ENCODE measurements at regions not wholly inside any gene's neighbourhood (a gene's known extent, or its start where the extent isn't known, plus 50 kb on each side); places are given as distances from the start of the nearest gene placed in this dataset.

- no peaks in the 10 kb centered on the region for H3K4me1 Mint-ChIP-seq (ENCODE audit: low read depth in 2 of 2)
- no peak overlapping the region for H3K27ac Mint-ChIP-seq
- no peak for ATAC-seq (replicated peaks)
- H3K27me3 Mint-ChIP-seq = peaks cover 30 to 32% of the 10 kb centered on the region in 2 donors
- DNase-seq = no peak
- peaks cover 0 to 1% of the 10 kb centered on the region in 2 donors for H3K9me3 Mint-ChIP-seq
- H3K36me3 Mint-ChIP-seq (ENCODE audit: insufficient read depth) = no peaks in the 10 kb centered on the region
- H3K4me3 Mint-ChIP-seq = no peak overlapping the region
Observed at GRCh38 chr15:29429584-29429983, 160.0 kb upstream of the NSMCE3 start.

- H3K9me3 Mint-ChIP-seq = peaks cover 0 to 1% of the 10 kb centered on the region in 2 donors
- DNase-seq (no peak), ATAC-seq (replicated peaks) (no peak)
- H3K27ac Mint-ChIP-seq = no peak overlapping the region
- H3K27me3 Mint-ChIP-seq = peaks cover 24 to 26% of the 10 kb centered on the region in 2 donors
- H3K4me3 Mint-ChIP-seq = no peak overlapping the region
- no peaks in the 10 kb centered on the region for H3K36me3 Mint-ChIP-seq (ENCODE audit: insufficient read depth)
- H3K4me1 Mint-ChIP-seq (ENCODE audit: low read depth in 2 of 2) = no peaks in the 10 kb centered on the region
Observed at GRCh38 chr15:29428925-29429573, 159.4 kb upstream of the NSMCE3 start.

DNA sequence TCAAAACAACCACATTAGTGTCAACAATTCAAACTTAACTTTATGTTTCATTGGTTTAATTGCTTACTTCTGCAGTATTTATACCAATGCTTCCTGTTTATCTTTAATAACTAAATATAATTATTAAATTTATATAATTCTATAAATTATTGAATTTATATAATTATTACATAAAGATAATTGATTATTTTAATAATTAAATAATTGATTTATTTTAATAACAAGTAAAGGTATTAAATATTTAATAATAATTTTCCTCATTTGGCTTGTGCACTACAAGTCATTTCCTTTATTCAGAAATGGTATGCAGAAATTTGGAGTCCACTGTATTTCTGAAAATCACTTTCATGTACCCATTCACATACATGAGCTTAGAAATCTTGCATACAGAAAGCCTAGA is 156.2 kb upstream of the NSMCE3 start:
- H3K27ac Mint-ChIP-seq = no peak overlapping the region

GRCh38 chr15:29424118-29424517 is 154.5 kb upstream of the NSMCE3 start:
- H3K27me3 Mint-ChIP-seq = peaks cover 6 to 8% of the 10 kb centered on the region in 2 donors
- peaks cover 1 to 6% of the 10 kb centered on the region in 2 donors for H3K9me3 Mint-ChIP-seq
- ATAC-seq (replicated peaks) = no peak
- H3K4me1 Mint-ChIP-seq (ENCODE audit: low read depth in 2 of 2) = no peaks in the 10 kb centered on the region
- H3K4me3 Mint-ChIP-seq = no peak overlapping the region
- no peak for DNase-seq
- no peak overlapping the region for H3K27ac Mint-ChIP-seq
- H3K36me3 Mint-ChIP-seq (ENCODE audit: insufficient read depth) = no peaks in the 10 kb centered on the region

More for the DNA sequence above, 156.2 kb upstream of the NSMCE3 start:
- Mint-ChIP-seq H3K4me1 (ENCODE audit: low read depth in 2 of 2) (no peaks in the 10 kb centered on the region), H3K9me3 (peaks cover 0 to 1% of the 10 kb centered on the region in 2 donors), H3K36me3 (ENCODE audit: insufficient read depth) (no peaks in the 10 kb centered on the region), H3K4me3 (no peak overlapping the region), H3K27me3 (peaks cover 6 to 8% of the 10 kb centered on the region in 2 donors)
- no peak for DNase-seq
- no peak for ATAC-seq (replicated peaks)

- H3K4me1 Mint-ChIP-seq (ENCODE audit: low read depth in 2 of 2) = no peaks in the 10 kb centered on the region
- H3K4me3 Mint-ChIP-seq = no peak overlapping the region
- ATAC-seq (replicated peaks) (no peak), DNase-seq (no peak)
- peaks cover 4 to 5% of the 10 kb centered on the region in 2 donors for H3K27me3 Mint-ChIP-seq
- no peak overlapping the region for H3K27ac Mint-ChIP-seq
- H3K36me3 Mint-ChIP-seq (ENCODE audit: insufficient read depth) = no peaks in the 10 kb centered on the region
- H3K9me3 Mint-ChIP-seq = peaks cover 1 to 6% of the 10 kb centered on the region in 2 donors
Observed at GRCh38 chr15:29422606-29423005, 153.0 kb upstream of the NSMCE3 start.

- DNase-seq = no peak
- Mint-ChIP-seq H3K27me3 (no peaks in the 10 kb centered on the region), H3K27ac (no peak overlapping the region), H3K4me3 (no peak overlapping the region), H3K36me3 (ENCODE audit: insufficient read depth) (no peaks in the 10 kb centered on the region), H3K4me1 (ENCODE audit: low read depth in 2 of 2) (no peaks in the 10 kb centered on the region), H3K9me3 (peaks cover 2 to 6% of the 10 kb centered on the region in 2 donors)
- ATAC-seq (replicated peaks) = no peak
Observed at GRCh38 chr15:29420188-29420587, 150.6 kb upstream of the NSMCE3 start.

GRCh38 chr15:29418931-29419330 is 149.3 kb upstream of the NSMCE3 start:
- DNase-seq (no peak), ATAC-seq (replicated peaks) (no peak)
- Mint-ChIP-seq H3K27me3 (peaks cover 3 to 5% of the 10 kb centered on the region in 2 donors), H3K4me1 (ENCODE audit: low read depth in 2 of 2) (no peaks in the 10 kb centered on the region), H3K27ac (no peak overlapping the region), H3K36me3 (ENCODE audit: insufficient read depth) (no peaks in the 10 kb centered on the region), H3K4me3 (no peak overlapping the region), H3K9me3 (peaks cover 2 to 6% of the 10 kb centered on the region in 2 donors)

DNA sequence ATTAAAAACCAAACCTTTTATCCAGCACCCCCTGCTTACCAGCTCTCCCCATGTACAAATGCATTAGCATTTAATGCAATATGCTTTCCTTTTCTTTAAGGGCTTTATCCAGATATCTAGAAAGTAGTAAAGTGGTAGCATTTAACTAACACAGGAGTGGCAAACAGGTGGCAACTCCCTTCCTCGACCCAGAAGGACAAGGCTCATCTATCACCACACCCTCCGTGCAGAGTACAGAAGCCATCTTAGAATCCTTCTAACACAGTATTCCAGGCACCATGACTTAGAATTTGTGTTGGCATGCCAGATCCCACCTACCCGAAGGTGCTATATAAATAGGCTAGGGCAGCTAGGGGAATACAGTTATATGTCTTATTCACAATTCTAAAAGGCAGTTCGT is 148.6 kb upstream of the NSMCE3 start:
- H3K9me3 Mint-ChIP-seq = peaks cover 2 to 6% of the 10 kb centered on the region in 2 donors
- no peaks in the 10 kb centered on the region for H3K4me1 Mint-ChIP-seq (ENCODE audit: low read depth in 2 of 2)
- peaks cover 8 to 11% of the 10 kb centered on the region in 2 donors for H3K27me3 Mint-ChIP-seq
- H3K27ac Mint-ChIP-seq = no peak overlapping the region
- no peak overlapping the region for H3K4me3 Mint-ChIP-seq
- H3K36me3 Mint-ChIP-seq (ENCODE audit: insufficient read depth) = no peaks in the 10 kb centered on the region
- DNase-seq (no peak), ATAC-seq (replicated peaks) (no peak)

- Mint-ChIP-seq H3K4me1 (ENCODE audit: low read depth in 2 of 2) (no peaks in the 10 kb centered on the region), H3K27ac (no peak overlapping the region), H3K9me3 (no peaks in the 10 kb centered on the region), H3K36me3 (ENCODE audit: insufficient read depth) (no peaks in the 10 kb centered on the region), H3K4me3 (no peak overlapping the region), H3K27me3 (peaks cover 32 to 34% of the 10 kb centered on the region in 2 donors)
- no peak for DNase-seq
- no peak for ATAC-seq (replicated peaks)
Observed at GRCh38 chr15:29411299-29411698, 141.7 kb upstream of the NSMCE3 start.

- Mint-ChIP-seq H3K4me1 (ENCODE audit: low read depth in 2 of 2) (no peaks in the 10 kb centered on the region), H3K9me3 (no peaks in the 10 kb centered on the region), H3K27me3 (peaks cover 32 to 34% of the 10 kb centered on the region in 2 donors), H3K27ac (no peak overlapping the region), H3K4me3 (no peak overlapping the region), H3K36me3 (ENCODE audit: insufficient read depth) (no peaks in the 10 kb centered on the region)
- no peak for DNase-seq
- ATAC-seq (replicated peaks) = no peak
Observed at GRCh38 chr15:29410338-29410737, 140.7 kb upstream of the NSMCE3 start.

DNA sequence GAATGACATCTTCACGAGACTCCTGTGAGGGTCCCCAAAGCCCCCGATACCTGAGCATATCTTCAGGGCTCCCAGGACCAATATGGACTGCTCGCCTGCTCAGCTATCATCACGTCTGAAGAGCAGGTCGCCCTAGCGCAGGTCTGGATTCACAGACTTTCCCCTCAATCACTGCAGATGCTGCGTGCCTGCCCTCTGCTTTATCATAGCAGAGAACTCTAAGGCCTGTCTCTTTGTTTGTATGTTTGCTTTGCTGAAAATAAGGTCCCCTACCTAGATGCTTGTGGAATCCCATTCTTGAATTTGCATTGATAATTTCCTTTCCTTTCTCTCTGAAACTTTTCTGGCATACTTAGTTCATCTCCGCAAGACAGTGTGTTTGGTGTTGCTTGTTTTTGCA is 140.3 kb upstream of the NSMCE3 start:
- Mint-ChIP-seq H3K36me3 (ENCODE audit: insufficient read depth) (no peaks in the 10 kb centered on the region), H3K4me3 (no peak overlapping the region), H3K27ac (no peak overlapping the region), H3K9me3 (no peaks in the 10 kb centered on the region), H3K4me1 (ENCODE audit: low read depth in 2 of 2) (no peaks in the 10 kb centered on the region), H3K27me3 (peaks cover 33 to 34% of the 10 kb centered on the region in 2 donors)
- ATAC-seq (replicated peaks) (no peak), DNase-seq (no peak)

GRCh38 chr15:29405564-29405963 is 135.9 kb upstream of the NSMCE3 start:
- H3K4me1 Mint-ChIP-seq (ENCODE audit: low read depth in 2 of 2) = no peaks in the 10 kb centered on the region
- DNase-seq (no peak), ATAC-seq (replicated peaks) (no peak)
- peaks cover 12 to 39% of the 10 kb centered on the region in 2 donors for H3K27me3 Mint-ChIP-seq
- no peaks in the 10 kb centered on the region for H3K36me3 Mint-ChIP-seq (ENCODE audit: insufficient read depth)
- H3K9me3 Mint-ChIP-seq = no peaks in the 10 kb centered on the region
- H3K4me3 Mint-ChIP-seq = no peak overlapping the region
- H3K27ac Mint-ChIP-seq = no peak overlapping the region

DNA sequence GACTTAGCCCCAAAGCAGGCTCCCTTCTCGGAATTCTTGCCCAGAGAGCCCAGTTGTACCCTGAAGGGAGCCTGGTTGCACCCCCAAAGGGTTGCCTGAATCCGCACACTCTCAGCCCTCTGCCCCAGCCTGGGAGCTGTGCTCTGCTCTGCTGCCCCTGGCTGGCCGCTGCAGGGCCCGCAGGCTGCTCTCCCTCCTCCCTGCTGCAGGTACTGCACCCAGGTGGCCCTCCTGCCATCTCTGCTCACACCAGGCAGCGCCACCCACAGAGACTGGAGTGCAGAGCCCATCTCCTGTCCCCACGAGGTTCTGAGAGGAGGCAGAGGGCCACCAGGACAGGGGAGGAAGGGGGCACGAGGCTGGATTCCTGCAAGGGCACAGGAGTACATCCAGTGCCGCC is 134.2 kb upstream of the NSMCE3 start:
- Mint-ChIP-seq H3K36me3 (ENCODE audit: insufficient read depth) (no peaks in the 10 kb centered on the region), H3K9me3 (no peaks in the 10 kb centered on the region), H3K27me3 (peaks cover 14 to 33% of the 10 kb centered on the region in 2 donors), H3K4me3 (no peak overlapping the region), H3K4me1 (ENCODE audit: low read depth in 2 of 2) (no peaks in the 10 kb centered on the region), H3K27ac (no peak overlapping the region)
- no peak for ATAC-seq (replicated peaks)
- DNase-seq = no peak

DNA sequence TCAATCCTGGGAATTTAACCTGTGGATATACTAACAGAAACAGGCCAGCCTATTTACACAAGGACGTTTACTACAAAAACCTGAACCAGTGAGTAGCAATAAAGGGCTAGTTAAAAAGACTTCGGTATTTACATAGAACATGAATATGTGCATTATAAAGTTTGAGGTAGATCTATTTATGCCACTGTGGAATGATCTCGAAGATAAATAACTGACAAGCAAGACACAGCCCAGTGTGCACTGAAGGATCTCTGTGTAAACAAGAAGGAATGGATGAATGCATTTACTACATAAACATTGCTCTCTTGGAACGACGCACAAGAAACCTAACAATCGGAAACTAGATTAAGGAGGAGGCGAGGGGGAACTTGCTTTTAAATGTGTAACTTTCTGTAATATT is 132.0 kb upstream of the NSMCE3 start:
- H3K9me3 Mint-ChIP-seq = no peaks in the 10 kb centered on the region
- DNase-seq = no peak
- H3K4me3 Mint-ChIP-seq = no peak overlapping the region

More for the DNA sequence above, 132.0 kb upstream of the NSMCE3 start:
- no peak for ATAC-seq (replicated peaks)
- H3K27me3 Mint-ChIP-seq = peaks cover 15 to 33% of the 10 kb centered on the region in 2 donors
- no peaks in the 10 kb centered on the region for H3K4me1 Mint-ChIP-seq (ENCODE audit: low read depth in 2 of 2)
- H3K36me3 Mint-ChIP-seq (ENCODE audit: insufficient read depth) = no peaks in the 10 kb centered on the region
- H3K27ac Mint-ChIP-seq = no peak overlapping the region
